OCI-LY7 (cell line): ENCODE measurements at regions not wholly inside any gene's neighbourhood (a gene's known extent, or its start where the extent isn't known, plus 50 kb on each side); places are given as distances from the start of the nearest gene placed in this dataset.

ENCODE experiments used
- BruUV-seq: library from RNA; stranded (reverse); fragments of 400-500 nt; replicated peaks from 2 replicates; lab custom pipeline; 2021; lab: Mats Ljungman, UMichigan
- CTCF ChIA-PET: fragments of 300-600 bp; sonication (Branson Sonifier 250); formaldehyde crosslinking; loops from one replicate; lab custom pipeline; 2022; ENCODE audit warnings: antibody characterized with exemption; ENCODE audit not compliant: unreplicated experiment; lab: Charles Lee
- POLR2A ChIA-PET: fragments of 300-600 bp; sonication (Branson Sonifier 250); formaldehyde crosslinking; loops from one replicate; lab custom pipeline; 2022; ENCODE audit warnings: antibody characterized with exemption; lab: Charles Lee
- DNase-seq: peaks from one replicate; pipeline ENCODE4 v3.0.0-alpha.2; 2015; ENCODE audit warnings: low spot score
- H2AFZ ChIP-seq: fragments of 200-600 bp; sonication (generic), shearing (Covaris generic); 2 replicates; pipeline ENCODE4 v1.6.1; 2014; ENCODE audit warnings: mild to moderate bottlenecking, antibody characterized with exemption, low read length, moderate library complexity
- H3K27ac ChIP-seq: fragments of 200-600 bp; sonication (generic); 2 replicates; pipeline ENCODE4 v1.5.1; 2014; ENCODE audit warnings: mixed run types, low read depth, mild to moderate bottlenecking, moderate library complexity, low read length, inconsistent platforms; ENCODE audit not compliant: poor library complexity, severe bottlenecking
- H3K36me3 ChIP-seq: fragments of 200-600 bp; sonication (generic); 2 replicates; pipeline ENCODE4 v1.6.1; 2014; ENCODE audit warnings: mild to moderate bottlenecking, antibody characterized with exemption, low read length, moderate library complexity, mixed read lengths; ENCODE audit not compliant: insufficient read depth
- H3K4me1 ChIP-seq: fragments of 200-600 bp; sonication (generic); 2 replicates; pipeline ENCODE4 v1.5.1; 2014; ENCODE audit warnings: mild to moderate bottlenecking, low read length; ENCODE audit not compliant: insufficient read depth, poor library complexity, severe bottlenecking
- H3K4me2 ChIP-seq: fragments of 200-600 bp; sonication (generic); 2 replicates; pipeline ENCODE4 v1.6.1; 2014; ENCODE audit warnings: mild to moderate bottlenecking, low read length
- H3K4me3 ChIP-seq: fragments of 200-600 bp; sonication (generic); 2 replicates; pipeline ENCODE4 v1.5.1; 2014; ENCODE audit warnings: mild to moderate bottlenecking, low read depth, low read length; ENCODE audit not compliant: poor library complexity, severe bottlenecking
- H3K79me2 ChIP-seq: fragments of 200-600 bp; sonication (generic); 2 replicates; pipeline ENCODE4 v1.6.1; 2016; ENCODE audit warnings: low read depth, mild to moderate bottlenecking, low read length, moderate library complexity, mixed read lengths; ENCODE audit not compliant: insufficient read depth
- H3K9me2 ChIP-seq: fragments of 200-600 bp; sonication (generic); 2 replicates; pipeline ENCODE4 v1.6.1; 2016; ENCODE audit warnings: mild to moderate bottlenecking, low read length, mixed read lengths; ENCODE audit not compliant: insufficient read depth
- H3K9me3 ChIP-seq: fragments of 200-600 bp; sonication (generic); 2 replicates; pipeline ENCODE4 v1.6.1; 2014; ENCODE audit warnings: mild to moderate bottlenecking, mixed run types, low read length, mixed read lengths
- H4K20me1 ChIP-seq: fragments of 200-600 bp; sonication (generic); 2 replicates; pipeline ENCODE4 v1.6.1; 2014; ENCODE audit warnings: mild to moderate bottlenecking, antibody characterized with exemption, low read length, moderate library complexity, mixed read lengths; ENCODE audit not compliant: insufficient read depth
- CTCF ChIP-seq: fragments of 200-600 bp; sonication (generic); conservative IDR thresholded peaks from 2 replicates; pipeline ENCODE4 v1.5.1; 2014; ENCODE audit warnings: mild to moderate bottlenecking, antibody characterized with exemption, low read length, moderate library complexity, mixed read lengths
- EZH2phosphoT487 ChIP-seq: fragments of 200-600 bp; sonication (generic); IDR thresholded peaks from 2 replicates; pipeline ENCODE4 v1.6.1; 2018; ENCODE audit warnings: low read depth, borderline replicate concordance, mild to moderate bottlenecking, mixed run types, antibody characterized with exemption, low read length, moderate library complexity, mixed read lengths
- intact Hi-C: fragments of 100-400 bp; cut with micrococcal nuclease; formaldehyde crosslinking; loops from one replicate; pipeline ENCODE4 v1.10.0; 2022; ENCODE audit not compliant: unreplicated experiment

- Histone ChIP-seq H3K9me3 (no peaks in the 10 kb centered on the region), H3K4me1 (no peaks in the 10 kb centered on the region), H2AFZ (no peak overlapping the region), H3K36me3 (no peaks in the 10 kb centered on the region), H3K27ac (no peak overlapping the region), H3K79me2 (no peaks in the 10 kb centered on the region), H3K9me2 (no peaks in the 10 kb centered on the region), H3K4me3 (no peak overlapping the region), H3K4me2 (no peak overlapping the region), H4K20me1 (no peaks in the 10 kb centered on the region)
- intact Hi-C loops = no loop called here
- ChIA-PET CTCF (no interaction called here), POLR2A (no interaction called here)
- DNase-seq = no peak
- BruUV-seq = no TSS peak
- TF ChIP-seq EZH2phosphoT487 (no peak), CTCF (no peak)
Measured at GRCh38 chr6:76609160-76609559, 536.7 kb upstream of the IMPG1 start.

GRCh38 chr6:76594109-76594508 is 521.6 kb upstream of the IMPG1 start:
- intact Hi-C loops = no loop called here
- no peak overlapping the region for H2AFZ ChIP-seq
- no peaks in the 10 kb centered on the region for H3K9me3 ChIP-seq
- H3K9me2 ChIP-seq = no peaks in the 10 kb centered on the region
- CTCF ChIA-PET = no interaction called here
- no peak for DNase-seq
- no peaks in the 10 kb centered on the region for H4K20me1 ChIP-seq
- POLR2A ChIA-PET = no interaction called here
- no TSS peak for BruUV-seq
- no peak overlapping the region for H3K27ac ChIP-seq
- H3K36me3 ChIP-seq = no peaks in the 10 kb centered on the region
- H3K79me2 ChIP-seq = no peaks in the 10 kb centered on the region
- no peak overlapping the region for H3K4me2 ChIP-seq
- H3K4me3 ChIP-seq = no peak overlapping the region
- no peaks in the 10 kb centered on the region for H3K4me1 ChIP-seq
- TF ChIP-seq EZH2phosphoT487 (no peak), CTCF (no peak)

GRCh38 chr6:76593668-76594067 is 521.2 kb upstream of the IMPG1 start:
- intact Hi-C loops = no loop called here
- no peak overlapping the region for H2AFZ ChIP-seq
- no peaks in the 10 kb centered on the region for H4K20me1 ChIP-seq
- H3K79me2 ChIP-seq = no peaks in the 10 kb centered on the region
- TF ChIP-seq CTCF (no peak), EZH2phosphoT487 (no peak)
- H3K9me3 ChIP-seq = no peaks in the 10 kb centered on the region
- no peaks in the 10 kb centered on the region for H3K4me1 ChIP-seq
- ChIA-PET POLR2A (no interaction called here), CTCF (no interaction called here)
- H3K36me3 ChIP-seq = no peaks in the 10 kb centered on the region
- no peaks in the 10 kb centered on the region for H3K9me2 ChIP-seq
- H3K4me2 ChIP-seq = no peak overlapping the region
- H3K4me3 ChIP-seq = no peak overlapping the region
- no TSS peak for BruUV-seq
- no peak for DNase-seq
- H3K27ac ChIP-seq = no peak overlapping the region
